ENCODE measurements at regions not wholly inside any gene's neighbourhood (a gene's known extent, or its start where the extent isn't known, plus 50 kb on each side); places are given as distances from the start of the nearest gene placed in this dataset.
A peak's percentile ranks its signal among the peaks of the same experiment; 100 is the strongest.
"Not testable (repeated sequence)": the region's sequence is repeated elsewhere in the genome, so short reads cannot be mapped to it uniquely, and the experiment has no call there.

DNA sequence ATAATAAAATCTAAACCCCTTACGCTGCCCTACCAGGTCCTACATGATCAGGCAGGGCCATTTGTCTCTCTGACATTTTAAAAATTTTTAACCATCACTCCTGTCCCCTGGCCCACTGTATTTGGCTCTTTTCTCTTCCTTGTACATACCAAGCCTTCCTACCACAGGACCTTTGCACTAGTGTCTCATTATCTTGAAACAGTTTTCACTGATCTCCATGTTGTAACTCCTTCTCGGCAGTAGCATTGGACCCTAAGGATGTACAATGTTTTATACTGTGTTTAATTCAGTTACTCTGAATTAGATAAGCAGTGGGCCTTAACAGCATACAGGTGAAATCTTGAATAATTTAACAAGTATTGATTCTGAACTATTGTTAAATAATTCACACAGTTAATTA lies 330.7 kb downstream of the UTRN start:
- DNase-seq (ENCODE audit: low read depth): no peak

DNA sequence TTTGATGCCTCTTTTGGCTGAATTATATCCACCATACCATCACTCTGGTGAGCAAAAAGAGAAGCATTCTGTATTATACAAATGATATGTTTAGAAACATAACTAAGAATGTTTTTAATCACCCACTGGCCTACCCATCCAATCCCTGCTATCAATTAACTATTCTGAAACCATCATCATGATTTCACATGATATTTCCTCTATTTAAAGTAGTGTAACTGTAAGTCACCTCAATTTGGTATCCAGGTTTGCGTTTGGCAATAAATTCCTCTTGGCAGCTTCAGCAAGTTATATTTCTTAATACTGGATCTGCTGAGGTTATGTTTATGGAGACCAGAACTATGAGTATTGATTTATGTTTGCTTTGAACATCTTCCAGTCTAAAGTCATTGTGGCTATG lies 332.1 kb downstream of the UTRN start:
- DNase-seq (ENCODE audit: low read depth): no peak

DNA sequence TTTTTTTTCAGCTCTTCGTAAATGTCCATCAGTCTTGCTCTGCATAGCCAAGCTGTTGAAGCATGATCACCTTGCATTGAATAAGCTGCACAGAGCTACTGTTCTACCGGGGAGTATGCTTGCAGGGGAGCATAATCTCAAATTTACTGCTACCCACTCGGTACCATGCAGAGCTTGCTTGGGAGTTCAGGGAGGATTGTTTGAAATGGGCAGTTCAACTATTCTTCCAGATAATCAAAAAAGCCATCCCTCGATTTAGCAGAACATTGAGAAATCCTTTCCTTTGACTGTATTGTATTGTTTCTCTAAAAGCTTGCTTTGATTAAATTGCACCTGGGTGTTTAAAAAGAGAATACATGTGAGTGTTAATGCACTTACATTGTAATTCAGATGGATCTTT lies 332.6 kb downstream of the UTRN start:
- no peak for DNase-seq (ENCODE audit: low read depth)

DNA sequence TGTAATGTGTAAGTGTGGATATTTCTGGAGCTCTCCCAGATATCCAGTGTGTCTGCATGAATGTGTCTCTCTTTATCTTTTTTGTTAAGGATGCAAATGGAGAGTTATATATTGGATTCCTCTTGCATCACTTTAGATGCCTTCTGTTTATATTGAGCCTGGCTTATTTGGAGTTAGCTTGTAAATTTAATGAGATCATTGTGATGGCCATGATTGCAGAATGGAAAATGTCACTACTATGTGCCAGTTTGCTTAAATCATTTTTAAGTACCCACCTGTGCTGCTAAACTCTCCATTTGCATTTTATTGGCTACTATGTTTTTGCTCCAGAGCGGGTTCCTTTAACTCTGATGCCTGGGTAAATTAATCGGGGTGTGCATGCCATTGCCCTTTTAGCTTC lies 334.8 kb downstream of the UTRN start:
- no peak for DNase-seq (ENCODE audit: low read depth)

DNA sequence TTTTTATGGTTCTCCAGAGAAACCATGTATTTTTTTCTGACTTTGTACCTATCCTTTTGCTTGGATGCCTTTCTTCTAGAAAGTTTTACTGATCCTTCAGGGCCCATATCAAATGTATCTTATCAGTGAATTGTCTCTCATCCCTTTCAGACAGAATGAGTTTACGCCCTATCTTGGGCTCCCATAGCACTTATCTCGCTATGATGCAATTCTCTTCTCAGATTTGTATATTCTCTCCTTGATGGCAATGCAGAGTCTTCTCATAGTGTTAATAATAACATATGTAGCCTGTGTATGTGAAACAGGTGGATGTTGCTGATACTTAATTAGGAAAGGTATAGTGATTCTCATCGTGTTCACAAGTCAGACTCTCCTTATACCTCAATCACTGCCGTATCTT lies 336.2 kb downstream of the UTRN start:
- peak; percentile 17 for DNase-seq (ENCODE audit: low read depth)

DNA sequence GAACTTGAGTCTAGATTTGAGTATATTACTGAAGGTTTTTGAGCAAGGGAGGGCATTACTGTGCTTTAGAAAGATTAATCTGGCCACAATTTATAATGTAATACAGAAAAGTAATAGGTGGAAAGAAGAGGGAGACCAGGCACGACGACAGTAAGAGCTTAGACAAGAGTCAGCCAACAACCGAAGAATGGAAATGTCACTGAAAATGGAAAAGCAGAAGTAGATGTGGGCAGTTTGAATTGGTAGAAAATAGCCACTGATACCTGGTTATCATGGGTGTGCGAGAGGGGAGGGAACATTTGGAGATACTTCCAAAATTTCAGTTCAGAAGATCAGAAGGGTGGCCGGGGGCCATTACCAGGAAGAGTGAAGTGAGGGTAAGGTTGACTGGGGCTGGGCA lies 339.1 kb downstream of the UTRN start:
- no peak for DNase-seq (ENCODE audit: low read depth)

DNA sequence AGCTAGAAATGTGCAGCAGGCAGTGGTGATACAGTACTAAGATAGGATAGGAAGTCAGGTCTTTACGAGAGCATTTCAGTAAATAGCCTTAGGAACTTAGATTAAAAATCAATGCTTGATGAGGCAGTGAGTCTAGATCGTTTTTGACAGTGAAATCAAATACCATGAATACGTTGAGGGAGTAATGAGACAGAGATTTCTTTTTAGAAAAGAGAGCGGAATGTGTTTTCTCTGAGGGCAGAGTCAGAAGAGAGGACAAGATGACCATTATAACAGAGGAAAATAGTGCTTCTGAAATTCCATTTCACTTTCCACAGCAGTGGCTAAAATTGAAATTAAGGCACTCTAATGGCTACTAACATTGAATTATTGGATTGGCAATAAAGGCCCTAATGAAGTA lies 339.6 kb downstream of the UTRN start:
- DNase-seq (ENCODE audit: low read depth): no peak

DNA sequence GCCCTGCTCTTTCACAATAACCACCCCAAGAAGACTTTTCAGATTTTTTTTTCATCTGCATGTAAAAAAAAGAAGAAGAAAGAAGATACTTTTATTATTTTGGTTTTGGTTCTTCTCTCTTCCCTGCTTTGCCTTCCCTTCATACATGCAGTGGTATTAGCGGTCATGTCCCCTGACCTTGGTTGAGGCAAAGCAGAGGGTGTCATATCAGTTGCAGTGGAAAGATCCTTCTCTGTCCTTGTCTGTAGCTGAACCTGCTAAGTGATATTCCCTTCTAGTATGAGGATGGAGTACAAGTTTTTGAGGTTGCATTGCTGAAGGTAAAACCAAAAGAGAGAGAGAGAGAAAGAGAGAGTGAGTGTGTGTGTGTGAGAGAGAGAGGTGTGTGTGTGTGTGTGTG lies 345.7 kb downstream of the UTRN start:
- no peak for DNase-seq (ENCODE audit: low read depth)

DNA sequence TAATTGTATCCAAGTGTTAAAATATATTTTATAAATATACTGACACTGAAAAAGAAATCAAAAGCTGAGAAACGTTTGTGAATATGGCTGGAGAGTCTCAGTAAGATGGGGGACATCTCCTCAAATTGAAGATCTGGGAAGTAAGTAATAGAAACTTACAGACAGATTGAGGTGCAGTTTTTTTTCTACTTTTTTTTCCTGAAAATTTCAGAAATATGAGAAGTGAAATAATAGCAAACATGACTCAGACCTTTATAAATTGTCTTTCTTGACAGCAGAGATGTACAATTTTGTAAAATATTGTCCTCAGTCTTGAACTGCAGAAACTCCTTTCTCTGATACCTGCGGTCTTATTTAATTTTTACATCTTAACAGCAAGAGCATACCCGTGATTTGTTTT lies 347.1 kb downstream of the UTRN start:
- DNase-seq (ENCODE audit: low read depth): no peak

DNA sequence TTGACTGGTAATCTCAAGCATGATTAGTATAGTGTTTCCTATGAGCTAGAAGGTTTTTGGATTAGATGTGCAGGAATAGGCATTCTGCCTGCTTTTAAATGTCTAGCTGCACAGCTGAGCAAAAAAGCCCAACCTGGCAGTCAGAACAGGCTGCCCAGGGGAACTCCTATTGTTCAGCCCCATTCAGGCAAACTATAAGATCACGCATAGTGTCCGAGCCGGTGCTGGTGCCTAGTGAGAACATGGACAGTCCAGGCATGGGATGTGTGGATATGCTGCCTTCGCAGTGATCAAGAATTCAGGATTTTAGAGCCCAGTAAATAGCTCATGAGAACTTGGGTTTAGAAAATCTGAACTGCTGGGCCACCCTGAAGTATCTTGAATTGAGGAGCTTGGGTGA lies 348.8 kb downstream of the UTRN start:
- DNase-seq (ENCODE audit: low read depth): no peak

DNA sequence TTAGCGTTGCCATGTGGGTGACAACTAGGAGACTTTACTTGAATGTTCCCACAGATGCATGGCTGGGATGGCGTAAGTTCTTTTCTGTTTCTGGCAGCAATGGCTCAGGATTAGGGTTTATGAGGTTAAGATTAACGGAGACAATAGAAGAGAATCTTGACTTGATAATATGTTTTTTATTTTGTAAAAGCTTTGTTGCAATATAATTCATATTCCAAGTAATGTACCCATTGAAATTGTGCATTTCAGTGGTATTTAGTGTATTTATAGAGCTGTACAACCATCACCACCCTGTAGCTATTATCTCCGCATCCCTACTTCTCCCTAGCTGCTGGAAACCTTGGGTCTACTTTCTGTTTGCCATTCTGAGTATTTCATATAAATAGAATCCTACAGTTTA lies 349.2 kb downstream of the UTRN start:
- no peak for DNase-seq (ENCODE audit: low read depth)

DNA sequence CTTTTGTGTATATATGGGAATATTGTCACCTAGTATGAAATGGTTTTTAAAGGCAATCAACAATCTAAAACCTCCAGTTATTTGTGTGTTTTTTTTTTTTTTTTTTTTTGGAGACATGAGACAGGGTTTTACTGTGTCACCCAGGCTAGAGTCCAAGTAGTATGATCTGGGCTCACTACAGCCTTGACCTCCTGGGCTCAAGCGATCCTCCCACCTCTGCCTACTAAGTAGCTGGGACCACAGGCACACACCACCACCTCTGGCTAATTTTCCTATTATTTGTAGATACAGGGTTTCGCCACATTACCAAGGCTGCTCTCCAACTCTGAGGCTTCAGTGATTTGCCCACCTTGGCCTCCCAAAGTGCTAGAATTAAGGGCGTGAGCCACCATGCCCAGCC lies 349.9 kb downstream of the UTRN start:
- DNase-seq (ENCODE audit: low read depth): no peak

DNA sequence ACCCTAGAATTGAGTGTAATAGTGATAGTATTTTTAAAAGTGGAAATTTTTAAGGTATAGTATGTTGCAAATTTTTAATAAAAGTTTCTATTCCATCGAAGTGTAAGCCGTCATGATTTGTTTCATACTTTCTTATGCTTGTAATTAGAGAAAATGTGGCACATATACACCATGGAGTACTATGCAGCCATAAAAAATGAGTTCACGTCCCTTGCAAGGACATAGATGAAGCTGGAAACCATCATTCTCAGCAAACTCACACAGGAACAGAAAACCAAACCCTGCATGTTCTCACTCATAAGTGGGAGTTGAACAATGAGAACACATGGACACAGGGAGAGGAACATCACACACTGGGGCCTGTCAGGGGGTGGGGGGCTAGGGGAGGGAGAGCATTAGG lies 350.9 kb downstream of the UTRN start:
- DNase-seq (ENCODE audit: low read depth): not testable (repeated sequence)

DNA sequence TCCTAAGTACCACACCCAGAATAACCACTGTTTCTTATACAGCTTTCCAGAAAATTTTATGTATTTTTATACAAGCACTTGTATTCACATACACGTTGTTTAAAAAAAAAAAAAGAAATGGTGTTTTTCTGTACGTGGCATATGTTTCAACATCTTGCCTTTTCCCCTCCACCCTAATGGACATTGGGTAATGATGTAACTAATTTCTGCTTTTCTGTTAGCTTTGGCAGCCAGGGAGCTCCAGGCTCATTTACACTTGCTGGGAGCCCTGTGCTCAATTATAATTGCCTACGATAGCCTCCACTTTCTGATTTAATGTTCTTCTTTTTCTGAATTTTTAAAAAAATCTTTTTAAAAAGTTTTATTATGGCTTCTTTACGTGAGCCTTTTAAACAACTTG lies 352.4 kb downstream of the UTRN start:
- no peak for DNase-seq (ENCODE audit: low read depth)

DNA sequence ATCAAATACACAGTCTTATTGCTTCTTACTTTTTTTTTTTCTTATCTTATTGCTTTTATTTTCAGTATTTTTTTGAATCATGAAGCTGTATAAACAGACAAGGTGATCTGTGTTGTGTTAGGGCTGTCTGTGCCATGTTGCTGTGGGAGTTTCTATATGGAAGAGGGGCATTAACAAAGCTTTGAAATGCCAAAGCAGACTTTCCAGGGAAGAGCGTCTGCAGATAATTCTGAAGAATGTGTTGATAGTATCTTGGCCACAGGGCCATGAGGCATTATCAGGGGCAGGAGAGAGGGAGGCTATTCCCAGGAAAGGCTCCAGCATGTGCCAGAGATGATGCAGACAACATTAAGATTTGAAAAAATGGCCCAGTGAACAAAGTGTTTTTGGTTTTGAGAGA lies 354.5 kb downstream of the UTRN start:
- no peak for DNase-seq (ENCODE audit: low read depth)

DNA sequence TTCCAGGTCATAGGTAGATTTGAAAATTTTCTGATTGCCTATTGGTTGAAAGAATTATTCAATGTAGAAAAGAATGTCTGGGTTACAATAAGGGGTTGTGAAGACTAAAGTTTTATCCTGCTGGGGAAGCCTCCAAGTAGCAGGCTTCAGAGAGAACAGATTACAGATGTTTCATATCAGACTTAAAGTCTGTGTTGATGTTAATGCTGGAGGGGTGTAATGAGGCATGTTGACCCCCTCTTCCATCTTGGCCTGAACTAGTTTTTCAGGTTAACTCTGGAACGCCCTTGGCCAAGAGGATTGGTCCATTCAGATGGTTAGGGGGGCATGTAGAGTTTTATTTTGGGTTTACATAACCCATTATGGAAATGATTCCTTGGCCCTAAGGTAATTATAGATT lies 356.2 kb downstream of the UTRN start:
- no peak for DNase-seq (ENCODE audit: low read depth)

DNA sequence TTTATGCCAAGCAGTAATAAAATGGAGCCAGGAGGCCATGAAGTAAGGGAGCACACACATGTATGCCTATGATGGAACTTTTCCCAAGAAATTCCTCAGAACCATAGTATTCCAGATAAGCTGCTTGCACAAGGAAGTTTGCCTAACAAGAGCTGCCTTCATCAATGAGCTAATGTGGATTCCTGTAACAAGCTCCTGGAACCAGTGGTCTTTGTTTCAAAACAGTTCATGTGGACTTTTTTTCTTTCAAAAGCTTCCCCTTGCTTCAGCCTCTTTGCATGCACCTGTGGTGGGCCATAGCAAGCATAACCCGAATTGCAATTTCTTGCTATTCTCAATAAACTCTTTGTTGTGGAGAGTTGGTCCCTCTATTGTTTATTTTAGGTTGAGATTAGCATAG lies 359.6 kb downstream of the UTRN start:
- no peak for DNase-seq (ENCODE audit: low read depth)

DNA sequence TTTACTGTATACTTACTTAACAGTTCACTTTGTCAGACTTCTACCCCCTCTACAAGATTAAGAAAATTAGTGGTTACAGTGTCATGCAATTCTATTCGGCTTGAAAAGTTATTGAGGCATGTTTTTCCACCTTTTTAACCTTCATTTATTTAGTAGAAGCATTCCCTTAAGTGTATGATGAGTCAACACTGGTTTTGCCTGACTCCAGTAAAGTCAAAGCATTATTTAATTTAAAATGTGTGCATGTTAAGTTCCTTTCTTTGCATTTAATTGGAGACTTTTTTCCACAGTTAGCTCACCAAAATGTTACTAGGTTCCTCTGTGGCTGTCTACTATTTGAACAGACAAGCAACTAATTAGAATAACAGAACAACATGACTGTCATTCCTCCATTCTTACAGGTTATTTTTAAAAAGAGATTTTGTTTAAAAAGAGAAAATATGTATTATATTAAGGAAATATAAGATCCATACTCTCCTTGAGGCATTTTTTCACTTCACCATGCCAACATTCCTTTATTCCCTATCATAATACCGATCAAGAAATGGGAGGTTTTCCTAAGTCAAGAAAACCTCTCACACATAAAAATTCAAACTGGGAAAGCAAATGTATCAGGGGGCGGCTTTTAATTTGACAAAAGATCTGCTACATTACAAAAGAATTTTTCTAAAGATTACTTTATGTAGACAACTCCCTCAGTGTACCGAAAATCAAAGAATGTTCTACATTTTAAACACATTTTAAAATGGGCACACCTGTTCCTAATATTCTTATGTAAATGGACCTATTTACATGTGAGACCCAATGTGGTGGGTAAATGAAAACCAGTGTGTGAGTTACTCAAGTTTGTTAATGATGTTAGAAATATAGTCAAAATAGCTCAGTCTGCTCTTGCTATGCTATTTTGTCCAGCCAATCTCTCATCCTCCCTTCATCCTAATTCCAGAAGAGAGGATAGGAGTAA lies 361.2 kb downstream of the UTRN start:
- no peak for DNase-seq (ENCODE audit: low read depth)

DNA sequence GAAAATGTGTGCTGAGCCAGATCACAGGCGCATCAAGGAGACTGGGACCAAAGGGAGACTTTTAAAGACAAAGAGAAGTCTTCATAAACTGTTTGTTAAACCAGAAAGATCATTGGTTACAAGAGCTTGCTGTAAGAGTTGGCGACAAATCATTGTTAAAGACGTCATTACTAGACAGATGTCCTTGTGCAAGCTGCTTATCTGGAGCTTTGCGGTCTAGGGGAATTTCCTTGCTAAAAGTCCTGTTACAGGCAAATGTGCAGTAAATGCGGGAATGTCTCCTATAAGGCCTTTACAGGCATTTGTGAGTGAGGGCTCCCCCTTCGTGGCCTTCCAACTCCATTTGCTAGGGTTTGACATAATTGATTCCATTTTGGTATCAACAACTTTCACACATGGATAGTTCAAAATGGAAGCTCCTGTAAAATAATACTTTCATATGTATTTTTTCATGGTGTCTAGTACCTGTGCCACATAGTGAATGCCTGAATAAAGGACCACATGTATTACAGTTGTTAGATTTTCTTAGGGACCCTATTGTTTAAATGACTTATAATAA lies 362.4 kb downstream of the UTRN start:
- DNase-seq (ENCODE audit: low read depth): no peak

DNA sequence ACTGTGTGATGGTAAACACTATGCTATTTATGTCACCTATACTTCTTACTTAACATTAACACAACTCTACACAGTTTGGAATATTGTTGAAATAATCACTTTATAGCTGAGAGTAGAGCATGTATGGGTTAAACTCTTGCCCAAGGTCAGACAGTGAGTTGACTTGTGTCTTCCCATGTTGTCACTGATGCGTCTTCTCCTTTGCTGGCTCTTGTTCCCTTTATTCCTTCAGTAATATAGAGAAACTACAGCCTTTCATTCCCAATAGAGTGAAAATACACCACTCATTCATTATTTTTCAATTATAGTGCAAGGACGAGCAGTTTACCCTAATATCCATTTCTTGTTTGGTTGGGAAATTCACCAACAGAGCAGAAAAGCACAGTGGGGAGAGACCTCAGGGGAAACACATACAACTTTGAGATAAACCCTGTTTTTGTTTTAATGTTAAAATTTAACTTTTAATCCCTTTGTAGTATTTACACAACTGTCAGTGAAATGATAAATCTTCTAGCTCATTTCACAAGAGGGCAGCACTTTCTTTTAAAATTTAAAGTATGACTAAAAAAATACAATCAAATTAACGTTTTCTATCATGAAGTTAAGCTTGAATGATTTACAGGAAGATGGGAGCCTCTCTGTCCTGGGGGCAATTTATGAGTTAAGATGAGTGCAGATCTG lies 363.0 kb downstream of the UTRN start:
- no peak for DNase-seq (ENCODE audit: low read depth)

DNA sequence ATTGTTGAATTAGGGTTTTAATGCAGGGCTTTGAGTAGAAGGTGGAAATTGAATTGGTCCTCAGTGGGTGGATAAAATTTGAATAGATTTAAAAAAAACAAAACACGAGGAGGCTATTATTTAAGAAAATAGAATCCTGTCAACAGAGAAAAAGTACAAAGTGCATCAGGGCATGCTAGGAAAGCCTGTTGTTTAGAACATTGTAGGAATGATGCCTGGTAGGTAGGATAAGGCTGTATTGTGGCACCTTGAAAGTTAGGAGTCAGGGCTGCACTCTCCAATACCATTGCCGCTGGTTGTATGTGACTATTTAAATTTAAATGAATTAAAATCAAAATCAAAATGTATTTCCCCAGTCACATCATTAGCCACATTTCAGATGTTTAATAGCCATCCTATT lies 363.9 kb downstream of the UTRN start:
- DNase-seq (ENCODE audit: low read depth): no peak

DNA sequence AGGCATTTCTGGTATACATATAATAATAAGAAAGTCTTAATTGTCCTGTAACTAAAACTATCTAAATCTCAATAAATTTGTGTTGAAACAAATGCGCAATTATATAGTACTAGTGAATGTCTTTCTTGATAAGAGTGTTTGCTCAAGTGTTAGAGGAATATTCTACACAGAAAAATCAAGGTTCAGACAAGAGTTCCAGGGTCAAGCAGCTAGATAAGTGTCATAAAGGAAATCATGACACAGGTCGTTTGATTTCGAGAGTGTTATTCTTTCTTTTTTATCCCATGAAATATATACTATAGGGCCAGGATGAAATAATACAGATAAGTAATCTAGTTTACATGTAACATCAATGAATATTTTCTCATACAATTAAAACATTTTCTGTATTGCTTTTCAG lies 366.1 kb downstream of the UTRN start:
- no peak for DNase-seq (ENCODE audit: low read depth)

DNA sequence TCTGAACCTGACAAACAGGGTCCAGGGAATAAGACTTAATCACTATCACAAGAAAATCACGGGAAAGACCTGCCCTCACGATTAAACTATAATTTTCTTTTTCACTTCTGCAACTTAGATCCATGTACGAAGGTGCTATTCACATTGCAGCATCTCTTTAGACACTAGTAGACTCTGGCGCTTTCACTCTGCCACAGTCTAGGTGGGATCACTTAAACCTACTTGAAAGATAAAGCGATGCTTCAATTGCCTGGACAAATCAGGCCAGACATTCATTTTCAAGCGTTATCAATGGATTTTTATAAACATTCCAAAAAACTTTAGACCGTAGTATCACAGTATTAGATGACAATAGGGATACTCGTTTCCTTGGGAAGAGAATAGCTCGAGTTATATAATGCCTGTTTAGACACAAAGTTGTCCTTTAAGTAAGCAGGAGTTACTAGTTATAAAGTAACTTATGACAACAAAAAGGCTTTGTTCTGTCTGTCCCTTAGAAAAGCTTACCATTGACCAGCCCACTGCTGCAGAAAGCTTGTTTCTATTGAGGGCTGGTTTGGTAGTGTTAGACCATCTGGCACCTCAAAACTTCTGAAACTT lies 367.3 kb downstream of the UTRN start:
- no peak for DNase-seq (ENCODE audit: low read depth)
